ENCODE measurements at regions not wholly inside any gene's neighbourhood (a gene's known extent, or its start where the extent isn't known, plus 50 kb on each side); places are given as distances from the start of the nearest gene placed in this dataset.

DNA sequence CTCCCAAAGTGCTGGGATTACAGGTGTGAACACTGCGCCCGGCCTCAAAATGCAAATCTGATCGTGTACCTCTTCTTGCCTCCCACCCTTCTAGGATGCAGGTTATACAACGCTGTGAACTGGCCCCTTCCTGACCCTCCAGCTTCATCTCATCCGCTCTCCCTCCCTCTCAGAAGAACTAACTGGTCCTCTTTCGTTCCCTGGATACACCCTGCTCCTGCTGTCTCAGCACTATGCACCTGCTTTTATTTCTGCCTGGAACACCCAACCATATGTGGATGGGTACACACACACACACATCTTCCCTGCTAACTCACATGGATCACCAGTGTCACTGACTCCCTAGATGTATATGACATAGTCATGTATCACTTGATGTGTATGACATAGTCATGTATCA, 56.1 kb upstream of the VASH1 start:
- TF ChIP-seq GATA2 (IDR thresholded peaks at IDR 0.05; ENCODE audit: low read depth, low read length) (no peak), GATA3 (IDR thresholded peaks at IDR 0.05; ENCODE audit: low read depth, low read length) (no peak)

Measured in SH-SY5Y (cell line).